Thyroid gland (tissue), 4 donors: ENCODE measurements at regions not wholly inside any gene's neighbourhood (a gene's known extent, or its start where the extent isn't known, plus 50 kb on each side); places are given as distances from the start of the nearest gene placed in this dataset.

ENCODE experiments used
- POLR2A ChIP-seq, 2 donors: fragments of 450-650 bp; IDR thresholded peaks; one replicate each; pipeline ENCODE4 v1.6.1; 2017; ENCODE audit warnings: antibody characterized with exemption in 2 of 2, mild to moderate bottlenecking in 2 of 2, moderate library complexity in 1 of 2
- TF ChIP-seq, protein P1 (sequence below), 6 experiments: fragments of 200-600 bp in 3 of 6; fragments of 450-650 bp in 3 of 6; sonication (generic) in 3 of 6; IDR thresholded peaks; one replicate each; pipeline ENCODE4 v1.5.1; 2016 to 2019; ENCODE audit warnings: antibody characterized with exemption in 6 of 6, mild to moderate bottlenecking in 2 of 6, inconsistent platforms in 1 of 6, moderate library complexity in 1 of 6

DNA sequence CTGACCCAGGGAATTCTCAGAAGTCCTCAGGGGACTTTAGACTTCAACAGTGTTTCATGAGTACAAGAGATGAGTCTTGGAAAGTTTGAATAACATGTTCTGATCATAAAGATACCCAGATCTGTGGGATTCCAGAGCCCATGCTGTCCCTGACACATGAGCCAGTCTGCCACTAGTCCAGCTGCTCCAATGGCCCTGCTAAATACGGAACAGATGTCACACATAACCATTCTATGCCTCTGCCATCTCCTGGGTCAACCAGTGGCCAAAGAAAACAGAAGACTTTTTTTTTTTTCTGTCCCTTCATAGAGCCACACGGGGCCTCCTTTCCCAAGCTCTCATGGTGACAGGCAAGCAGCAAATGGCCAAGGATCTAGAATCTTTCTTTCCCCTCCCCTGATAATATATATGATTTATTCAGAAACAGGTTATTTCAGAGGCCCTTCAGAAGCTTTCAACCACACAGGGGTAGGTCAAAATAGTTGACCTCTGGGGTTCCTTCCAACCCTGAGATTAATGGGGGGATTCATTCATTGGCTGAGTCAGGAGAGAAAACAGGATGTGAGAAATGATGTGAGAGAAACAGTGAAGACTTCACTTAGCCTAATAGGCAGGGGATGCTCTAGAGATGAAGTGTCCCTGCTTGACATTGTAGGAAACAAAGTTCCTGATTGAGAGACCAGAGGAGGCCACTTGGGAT lies 367.7 kb downstream of the CDK5RAP2 start:
- TF ChIP-seq, protein P1, sequence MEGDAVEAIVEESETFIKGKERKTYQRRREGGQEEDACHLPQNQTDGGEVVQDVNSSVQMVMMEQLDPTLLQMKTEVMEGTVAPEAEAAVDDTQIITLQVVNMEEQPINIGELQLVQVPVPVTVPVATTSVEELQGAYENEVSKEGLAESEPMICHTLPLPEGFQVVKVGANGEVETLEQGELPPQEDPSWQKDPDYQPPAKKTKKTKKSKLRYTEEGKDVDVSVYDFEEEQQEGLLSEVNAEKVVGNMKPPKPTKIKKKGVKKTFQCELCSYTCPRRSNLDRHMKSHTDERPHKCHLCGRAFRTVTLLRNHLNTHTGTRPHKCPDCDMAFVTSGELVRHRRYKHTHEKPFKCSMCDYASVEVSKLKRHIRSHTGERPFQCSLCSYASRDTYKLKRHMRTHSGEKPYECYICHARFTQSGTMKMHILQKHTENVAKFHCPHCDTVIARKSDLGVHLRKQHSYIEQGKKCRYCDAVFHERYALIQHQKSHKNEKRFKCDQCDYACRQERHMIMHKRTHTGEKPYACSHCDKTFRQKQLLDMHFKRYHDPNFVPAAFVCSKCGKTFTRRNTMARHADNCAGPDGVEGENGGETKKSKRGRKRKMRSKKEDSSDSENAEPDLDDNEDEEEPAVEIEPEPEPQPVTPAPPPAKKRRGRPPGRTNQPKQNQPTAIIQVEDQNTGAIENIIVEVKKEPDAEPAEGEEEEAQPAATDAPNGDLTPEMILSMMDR (IDR thresholded peaks at IDR 0.05) = no peak
- TF ChIP-seq POLR2A (IDR thresholded peaks at IDR 0.05) = no peak
